GM21381 (cell line): ENCODE measurements at regions not wholly inside any gene's neighbourhood (a gene's known extent, or its start where the extent isn't known, plus 50 kb on each side); places are given as distances from the start of the nearest gene placed in this dataset.

Experiments used
- ATAC-seq: cut with Tn5 transposase; IDR thresholded peaks from one replicate; pipeline ENCODE4 v1.9.1; 2021; ENCODE audit warnings: mild to moderate bottlenecking, moderate library complexity; ENCODE audit not compliant: unreplicated experiment

DNA sequence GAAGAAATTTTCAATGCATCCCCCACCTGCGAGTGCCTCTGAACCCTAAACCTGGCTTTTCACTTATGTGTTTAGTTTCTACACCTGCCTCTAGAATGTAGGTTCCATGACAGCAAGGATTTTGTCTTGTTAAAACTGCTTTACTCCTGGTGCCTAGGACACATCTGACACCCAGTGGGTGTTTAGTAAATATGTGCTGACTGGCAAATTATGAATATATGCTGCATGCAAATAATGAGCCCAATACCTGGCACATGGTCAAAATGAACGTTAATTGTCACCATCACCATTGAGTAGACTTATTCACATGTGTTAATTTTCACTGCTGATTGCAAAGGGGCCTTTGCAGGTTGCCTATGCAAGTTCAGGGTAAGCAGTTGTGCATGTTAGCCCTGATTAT lies 249.9 kb upstream of the WWC1 start:
- ATAC-seq = no peak

DNA sequence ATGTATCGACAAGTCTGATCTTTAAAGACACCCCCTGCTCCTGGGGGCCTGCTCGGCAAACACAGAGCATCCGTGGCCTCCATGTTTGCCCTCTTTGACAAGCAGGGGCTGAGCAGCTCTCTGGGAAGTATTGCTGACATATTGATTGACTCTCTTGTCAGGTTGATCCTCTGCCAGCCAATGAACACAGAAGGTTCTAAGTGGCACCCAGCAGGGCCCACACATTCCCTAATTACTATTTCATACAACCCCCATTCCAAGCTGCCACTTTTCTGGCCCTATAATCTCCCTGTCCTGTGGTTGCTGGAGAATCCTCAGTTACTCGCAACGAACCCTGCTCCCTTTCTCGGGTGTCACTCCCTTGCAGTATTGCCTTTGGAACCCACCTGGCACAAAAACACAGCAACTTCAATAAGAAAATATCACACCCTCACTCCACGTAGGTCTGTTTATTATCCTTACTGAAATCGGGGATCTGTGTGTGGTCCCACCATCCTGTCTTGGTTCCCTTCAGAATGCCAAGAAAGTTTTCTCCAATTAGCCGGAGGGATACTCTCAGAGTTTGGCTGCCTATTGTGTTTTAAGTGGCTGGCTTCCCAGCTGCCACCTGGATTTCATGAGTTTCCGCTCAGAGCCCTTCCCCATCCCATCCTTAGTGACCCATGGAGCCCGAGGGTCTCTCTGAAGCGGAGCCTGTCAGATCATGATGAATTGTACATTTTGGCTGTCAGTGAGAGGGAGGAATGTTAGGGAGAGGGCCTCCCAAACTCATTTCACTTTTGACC lies 249.0 kb upstream of the WWC1 start:
- no peak for ATAC-seq

DNA sequence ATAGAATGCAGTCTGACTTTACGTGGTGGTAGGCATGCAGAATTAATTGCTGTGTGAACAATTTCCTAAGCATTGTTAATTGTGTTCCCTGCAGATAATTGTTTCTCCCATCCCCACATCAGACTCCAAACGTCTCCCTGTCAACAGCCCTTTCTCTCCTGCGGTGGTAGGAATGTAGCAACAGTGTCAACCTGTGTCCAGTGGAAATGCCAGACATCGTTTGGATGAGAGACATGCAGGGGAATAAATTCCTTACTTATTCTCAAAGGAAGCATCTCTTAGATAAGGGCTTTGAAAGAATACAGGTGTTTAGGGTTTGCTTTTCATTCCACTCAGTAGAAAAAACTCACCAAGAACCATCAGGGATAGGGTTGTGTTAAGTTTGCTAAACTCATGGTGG lies 245.3 kb upstream of the WWC1 start:
- no peak for ATAC-seq

DNA sequence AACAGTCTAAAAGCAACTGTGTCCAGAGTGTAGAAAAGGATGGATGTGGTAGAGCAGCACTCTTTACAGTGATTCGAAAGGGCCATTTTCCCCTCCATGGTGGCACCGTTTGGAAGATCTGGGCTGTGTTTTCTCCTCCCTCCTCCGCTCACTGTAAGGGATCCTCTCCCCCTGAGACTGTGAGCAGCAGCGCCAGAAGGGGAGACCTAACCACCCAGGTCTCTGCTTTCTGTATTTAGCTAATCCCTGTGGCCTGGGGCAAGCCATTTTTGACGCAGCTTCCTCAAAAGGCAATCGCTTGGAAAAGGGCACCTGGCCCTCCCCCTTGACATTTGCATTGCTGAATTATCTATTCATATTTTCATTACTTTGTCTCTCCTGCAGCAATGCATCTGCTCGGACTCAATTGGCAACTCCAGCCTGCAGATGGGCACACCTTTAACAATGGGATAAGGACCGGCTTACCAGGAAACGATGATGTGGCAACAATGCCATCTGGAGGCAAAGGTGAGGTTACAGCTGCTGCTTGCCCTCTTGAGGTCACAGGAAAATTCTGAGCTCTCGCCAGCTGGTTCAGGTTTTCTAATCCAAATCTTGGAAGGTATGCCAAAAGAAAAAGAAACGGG lies 244.3 kb upstream of the WWC1 start:
- peak; percentile 61 for ATAC-seq

DNA sequence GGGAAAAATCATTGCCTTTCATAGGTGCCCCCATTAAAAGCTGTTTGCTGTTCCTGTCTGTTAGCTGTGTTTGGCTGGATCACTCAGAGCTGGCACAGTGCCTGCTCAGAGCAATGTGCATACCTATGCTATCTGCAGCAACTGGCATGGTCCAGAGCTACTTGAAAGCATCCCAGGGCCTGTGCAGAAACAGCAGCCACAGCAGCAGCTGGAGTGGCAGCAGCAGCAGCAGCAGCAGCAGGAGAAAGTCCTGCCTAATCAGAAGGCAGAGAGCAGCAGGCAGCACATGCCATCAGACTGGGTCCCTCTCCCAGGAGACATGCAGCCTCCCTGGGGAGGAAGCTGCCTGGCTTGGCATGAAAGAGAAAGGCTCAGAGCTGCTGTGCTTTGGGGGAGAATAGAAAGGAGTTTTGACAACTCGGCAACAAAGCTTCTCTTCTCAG lies 243.8 kb upstream of the WWC1 start:
- ATAC-seq = no peak

DNA sequence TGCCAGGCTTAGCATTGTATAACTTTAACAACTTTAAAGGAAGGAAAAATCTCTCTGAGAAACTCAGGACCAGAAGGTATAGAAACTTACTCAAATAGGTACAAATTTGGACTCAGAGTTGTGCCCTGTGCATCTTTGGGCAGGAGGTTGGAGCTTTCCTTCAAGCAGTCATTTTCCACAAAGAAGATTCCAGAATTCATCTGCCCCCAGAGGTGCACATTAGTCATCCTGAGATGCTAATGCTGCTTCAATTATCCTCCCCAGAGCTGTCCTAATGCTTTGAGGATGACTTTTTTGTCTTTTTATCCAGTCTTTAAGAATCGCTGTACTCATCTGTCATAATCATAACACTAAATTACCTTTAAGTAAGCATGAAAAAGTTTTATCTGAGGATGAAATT lies 243.0 kb upstream of the WWC1 start:
- no peak for ATAC-seq

DNA sequence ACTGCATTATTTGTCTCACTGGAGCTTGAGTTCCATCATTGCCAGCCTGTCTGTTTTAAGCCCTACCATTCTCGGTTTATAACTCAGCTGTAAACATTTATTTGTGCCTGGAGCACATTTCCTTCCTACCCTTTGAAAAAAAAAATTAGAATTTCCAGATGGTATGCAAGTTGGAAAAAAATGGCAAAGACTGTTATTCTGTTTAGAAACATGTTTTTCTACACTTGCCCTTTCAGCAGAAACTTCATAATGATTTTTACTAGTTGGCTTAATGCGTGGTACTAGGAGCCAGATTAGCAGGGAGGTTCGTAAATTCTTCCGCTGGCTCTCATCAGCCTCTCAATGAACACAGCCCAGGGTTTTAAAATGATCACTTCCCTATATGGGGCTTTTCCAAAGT lies 238.8 kb upstream of the WWC1 start:
- no peak for ATAC-seq

DNA sequence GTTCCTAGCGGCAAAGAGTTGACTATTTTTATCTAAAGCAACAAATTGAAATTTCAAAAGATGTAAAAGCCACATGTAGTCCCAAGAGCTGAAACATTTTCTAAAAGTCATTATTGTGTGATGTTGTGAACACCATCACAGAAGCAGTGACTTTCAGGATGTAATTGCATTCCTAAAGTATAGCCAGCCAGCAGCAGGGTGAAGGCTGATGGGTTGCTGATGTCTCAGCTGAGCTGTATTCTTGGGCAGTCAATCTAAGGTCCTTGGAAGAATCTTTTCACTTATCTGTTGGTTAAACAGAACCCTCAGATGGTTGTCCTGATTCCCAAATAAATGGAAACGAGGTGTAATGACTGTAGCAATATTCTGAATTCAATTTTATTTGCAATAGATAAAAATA lies 237.4 kb upstream of the WWC1 start:
- ATAC-seq = no peak

DNA sequence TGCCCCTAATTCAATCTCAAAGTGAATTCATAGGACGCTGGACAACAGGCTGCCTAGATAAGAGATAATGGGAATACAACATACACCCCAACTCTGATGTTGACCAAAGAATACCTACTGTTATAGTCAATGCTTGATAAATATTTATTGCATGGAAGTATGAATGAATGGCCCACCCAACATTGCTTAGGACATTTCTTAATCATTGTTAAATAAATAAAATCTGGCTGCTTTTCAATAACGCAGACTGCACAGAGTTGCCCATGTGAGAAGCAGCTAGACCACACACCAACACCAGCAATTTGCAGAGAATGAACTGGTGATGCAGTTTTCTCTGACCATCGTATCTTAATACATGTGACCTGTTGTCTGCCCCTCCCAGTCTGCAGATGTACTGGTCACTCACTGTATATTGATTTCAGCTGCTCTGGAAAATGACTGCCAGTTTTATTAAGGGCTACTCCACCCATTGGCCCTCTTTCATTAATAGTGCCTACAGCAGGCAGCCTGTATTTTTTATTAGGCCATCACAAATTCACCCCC lies 236.2 kb upstream of the WWC1 start:
- no peak for ATAC-seq

DNA sequence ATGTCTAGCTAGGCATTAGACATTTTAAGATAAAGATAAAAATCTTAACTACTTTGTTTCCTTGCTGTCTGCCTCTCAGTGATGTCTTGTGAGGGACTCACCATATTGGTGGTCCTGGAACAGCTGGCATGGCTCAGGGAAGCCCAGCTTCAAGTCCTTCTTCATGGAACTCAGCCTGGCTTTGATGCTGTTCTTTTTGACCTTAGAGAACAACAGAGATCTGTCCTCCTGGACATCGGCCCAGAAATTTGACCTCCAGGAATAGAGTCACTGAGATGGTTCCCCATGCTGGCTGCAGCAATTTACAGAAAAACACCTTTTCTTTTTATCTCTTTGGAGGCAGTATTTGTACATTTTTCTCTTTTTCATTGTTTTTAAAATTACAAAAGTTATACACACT lies 235.5 kb upstream of the WWC1 start:
- no peak for ATAC-seq

DNA sequence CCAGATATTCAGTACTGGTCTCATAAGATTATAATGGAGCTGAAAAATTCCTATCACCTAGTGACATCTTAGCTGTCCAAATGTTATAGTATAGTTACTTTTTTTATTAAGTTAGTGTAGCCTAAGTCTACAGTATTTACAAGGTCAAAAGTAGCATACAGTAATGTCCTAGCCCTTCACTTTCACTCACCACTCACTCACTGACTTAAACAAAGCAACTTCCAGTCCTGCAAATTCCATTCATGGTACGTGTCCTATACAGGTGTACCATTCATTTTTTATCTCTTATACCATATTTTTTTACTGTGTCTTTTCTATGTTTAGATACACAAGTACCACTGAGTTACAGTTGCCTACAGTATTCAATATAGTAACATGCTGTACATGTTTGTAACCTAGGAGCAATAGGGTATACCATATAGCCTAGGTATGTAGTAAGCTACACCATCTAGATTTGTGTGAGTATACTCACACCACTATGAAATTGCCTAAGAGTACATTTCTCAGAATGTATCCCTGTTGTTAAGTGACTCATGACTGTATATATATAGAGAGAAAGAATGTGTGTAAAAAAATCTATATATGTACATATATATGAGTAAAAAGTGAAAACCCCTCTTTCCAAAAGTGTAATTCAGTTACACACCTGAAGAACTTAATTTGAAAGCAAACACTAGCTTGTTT lies 234.8 kb upstream of the WWC1 start:
- ATAC-seq = no peak

DNA sequence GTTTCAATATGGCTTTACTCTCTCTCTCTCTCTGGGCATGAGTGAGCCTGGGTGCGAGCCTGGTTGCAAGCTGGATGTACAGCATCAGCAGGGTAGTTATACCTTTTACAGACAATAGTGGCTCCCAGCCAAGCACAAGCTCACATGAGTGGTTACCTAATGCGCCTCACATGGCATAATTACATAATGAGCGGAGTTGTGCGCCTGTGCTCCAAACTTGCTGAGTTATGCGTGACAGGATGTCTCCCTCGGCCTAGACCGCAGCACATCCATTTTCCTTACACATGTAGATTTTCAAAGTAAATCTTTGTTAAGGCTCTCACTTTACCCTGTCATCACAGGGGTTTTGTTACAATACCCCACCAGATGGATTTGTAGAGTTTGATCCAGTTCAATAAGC lies 233.5 kb upstream of the WWC1 start:
- ATAC-seq = no peak

DNA sequence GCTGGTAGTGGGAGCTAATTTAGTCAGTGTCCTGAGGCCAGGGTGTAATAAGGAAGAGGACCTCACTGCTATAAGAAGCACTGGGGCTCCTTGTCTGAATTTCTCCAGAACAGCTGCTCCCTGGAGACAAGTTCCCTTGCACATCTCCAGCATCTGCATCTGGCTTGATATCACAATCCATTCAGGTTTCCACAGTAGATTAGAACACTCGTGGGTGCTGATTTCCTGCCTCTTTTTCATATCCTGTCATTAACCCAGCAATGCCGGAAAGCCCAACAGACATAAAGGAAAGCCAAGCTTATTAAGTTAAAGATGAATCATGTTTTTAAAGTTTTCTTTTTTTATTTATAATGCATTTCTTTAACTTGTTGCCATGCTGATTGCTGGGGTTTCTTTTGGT lies 232.3 kb upstream of the WWC1 start:
- no peak for ATAC-seq

DNA sequence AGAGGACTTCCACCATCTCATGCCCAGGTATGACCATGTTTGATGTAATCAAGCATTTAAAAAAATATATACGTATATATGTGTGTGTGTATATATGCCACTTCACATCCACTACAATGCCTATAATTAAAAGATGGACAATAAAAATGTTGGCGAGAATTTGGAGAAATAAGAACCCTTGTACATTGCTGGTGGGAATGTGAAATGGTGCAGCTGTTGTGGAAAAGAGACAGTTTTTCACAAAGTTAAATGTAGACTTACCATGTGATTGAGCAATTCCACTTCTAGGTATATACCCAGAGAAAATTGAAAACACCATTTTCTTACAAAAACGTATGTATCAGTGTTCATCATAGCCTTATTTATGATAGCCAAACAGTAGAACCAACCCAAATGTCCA lies 229.2 kb upstream of the WWC1 start:
- ATAC-seq = no peak

DNA sequence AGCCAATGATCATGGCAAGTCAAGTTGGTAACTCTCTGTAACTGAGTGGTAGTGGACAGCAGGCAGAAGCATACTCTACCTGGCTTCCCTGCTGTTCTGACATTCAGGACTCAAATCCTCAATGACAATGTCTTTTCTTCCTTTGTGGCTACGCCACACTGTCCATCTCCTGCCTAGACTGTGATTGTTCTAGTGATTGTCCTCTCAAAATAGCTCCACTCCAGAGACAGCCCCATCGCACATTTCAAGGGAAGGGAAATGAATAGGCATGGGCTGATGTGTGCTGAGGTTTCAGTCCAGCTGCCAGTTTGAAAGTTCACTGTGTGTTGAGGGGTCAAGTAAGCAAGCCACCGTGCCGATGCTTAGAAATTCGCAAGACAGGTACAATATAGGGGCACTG lies 227.0 kb upstream of the WWC1 start:
- no peak for ATAC-seq

DNA sequence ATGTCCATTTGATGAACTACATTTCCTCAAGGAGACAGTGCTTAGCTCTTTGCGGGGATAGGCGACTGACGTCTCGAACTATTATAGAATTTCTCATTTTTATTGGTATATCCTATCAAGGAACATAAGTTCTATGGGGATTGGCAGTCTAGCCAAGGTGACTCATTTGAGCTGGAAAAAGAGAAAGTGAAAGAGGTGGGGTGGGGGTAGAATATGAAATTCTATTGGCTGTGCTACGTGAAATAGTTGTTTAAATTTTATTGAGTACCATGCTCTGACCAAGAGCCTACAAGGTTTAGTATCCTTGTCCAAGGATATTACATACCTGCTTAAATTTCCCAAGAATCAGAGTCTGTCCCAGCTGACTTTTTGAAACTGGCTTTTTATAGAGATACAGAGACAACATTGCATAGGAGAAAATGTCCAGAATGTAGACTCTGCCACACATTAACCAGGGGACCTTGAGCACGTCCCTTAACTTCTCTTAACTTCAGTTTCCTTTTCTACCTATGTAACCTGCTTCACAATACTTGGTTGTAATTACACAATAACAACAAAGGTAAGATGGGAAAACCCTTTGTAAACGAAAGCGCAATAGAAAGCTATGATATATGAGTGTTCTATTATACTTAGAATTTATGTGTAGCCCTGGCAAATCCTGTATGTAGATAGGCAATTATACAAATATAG lies 226.4 kb upstream of the WWC1 start:
- no peak for ATAC-seq

DNA sequence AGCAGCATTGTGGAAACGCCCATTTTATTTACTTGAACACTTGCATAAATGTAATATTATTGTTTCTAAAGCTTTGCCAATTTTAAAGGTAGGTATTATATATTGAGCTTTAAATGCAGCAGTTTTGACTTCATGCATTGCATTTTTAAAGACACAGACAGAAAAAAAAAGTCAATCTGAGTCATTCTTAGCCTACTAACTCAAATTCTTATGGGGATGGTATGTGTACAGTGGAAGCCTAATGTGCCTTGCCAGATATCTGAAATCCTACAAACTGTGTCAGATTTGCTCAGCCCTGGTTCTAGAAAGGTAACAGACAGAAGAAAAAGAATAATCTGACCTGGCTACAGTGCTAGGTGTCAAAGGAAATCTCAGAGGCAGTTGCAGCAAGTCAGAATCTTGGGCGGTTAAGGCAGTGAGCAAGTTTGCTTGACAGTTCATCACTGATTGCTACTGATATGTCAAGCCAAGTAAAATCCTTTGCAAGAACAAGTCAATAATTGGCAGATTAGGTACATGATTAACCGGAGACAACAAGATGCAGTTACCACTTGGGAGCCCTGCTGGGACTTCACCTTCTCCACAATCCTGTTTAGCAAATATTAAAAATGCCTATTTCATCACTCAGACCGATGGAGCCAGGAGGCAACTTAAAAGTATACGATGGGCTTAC lies 224.8 kb upstream of the WWC1 start:
- ATAC-seq = no peak

DNA sequence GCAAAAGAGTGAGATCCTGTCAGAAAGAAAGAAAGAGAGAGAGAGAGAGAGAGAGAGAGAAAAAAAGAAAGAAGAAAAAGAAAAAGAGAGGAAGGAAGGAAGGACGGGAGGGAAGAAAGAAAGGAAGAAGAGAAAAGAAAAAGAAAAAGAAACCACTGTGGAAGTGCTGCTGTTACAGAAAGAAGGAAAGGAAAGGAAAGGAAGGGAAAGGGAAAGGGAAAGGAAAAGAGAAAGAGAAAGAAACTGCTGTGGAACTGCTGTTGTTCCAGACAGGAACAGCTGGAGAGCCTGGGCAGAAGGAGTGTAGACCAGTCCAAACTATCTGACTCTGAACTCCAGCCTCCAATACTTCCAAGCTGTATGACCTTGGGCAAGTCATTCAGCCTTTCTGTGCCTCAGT lies 220.7 kb upstream of the WWC1 start:
- no peak for ATAC-seq

DNA sequence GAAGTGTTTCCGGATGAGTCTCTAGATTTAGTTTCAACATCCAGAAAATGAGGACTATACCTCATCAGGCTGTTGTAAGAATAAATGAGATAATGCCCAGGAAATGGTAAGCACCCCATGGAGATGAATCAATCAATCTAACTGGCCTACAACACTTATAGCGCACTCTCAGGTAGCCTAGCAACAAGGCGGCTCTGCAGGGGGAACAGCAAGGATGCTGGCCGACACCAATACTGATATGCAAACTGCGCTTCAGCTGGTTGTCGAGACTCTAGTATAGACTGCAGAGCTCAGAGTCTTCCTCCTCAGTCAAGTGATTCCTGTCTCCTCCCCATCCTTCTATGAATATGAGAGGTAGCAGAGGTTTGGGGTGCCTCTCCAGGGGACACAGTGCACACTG lies 218.8 kb upstream of the WWC1 start:
- ATAC-seq = no peak

DNA sequence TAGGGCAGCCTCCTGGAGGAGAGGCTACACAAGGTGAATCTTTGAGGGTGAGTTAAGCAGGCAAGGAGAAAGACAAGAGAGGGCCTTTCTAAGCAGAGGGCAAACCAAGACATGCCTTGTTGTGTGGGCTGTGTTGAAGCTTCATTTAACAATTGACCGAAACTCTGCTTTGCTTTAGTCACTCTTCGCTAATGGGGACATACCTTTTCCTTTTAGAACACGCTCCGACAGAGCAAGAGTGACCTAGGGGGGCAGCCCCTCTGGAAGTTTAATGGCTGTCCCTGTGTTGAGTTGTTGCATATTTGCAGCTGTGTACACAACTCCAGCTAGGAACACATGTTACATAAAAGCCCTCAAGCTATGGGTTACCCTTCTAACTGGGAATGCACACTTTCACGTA lies 218.1 kb upstream of the WWC1 start:
- no peak for ATAC-seq
